ENCODE measurements at regions not wholly inside any gene's neighbourhood (a gene's known extent, or its start where the extent isn't known, plus 50 kb on each side); places are given as distances from the start of the nearest gene placed in this dataset.

DNA sequence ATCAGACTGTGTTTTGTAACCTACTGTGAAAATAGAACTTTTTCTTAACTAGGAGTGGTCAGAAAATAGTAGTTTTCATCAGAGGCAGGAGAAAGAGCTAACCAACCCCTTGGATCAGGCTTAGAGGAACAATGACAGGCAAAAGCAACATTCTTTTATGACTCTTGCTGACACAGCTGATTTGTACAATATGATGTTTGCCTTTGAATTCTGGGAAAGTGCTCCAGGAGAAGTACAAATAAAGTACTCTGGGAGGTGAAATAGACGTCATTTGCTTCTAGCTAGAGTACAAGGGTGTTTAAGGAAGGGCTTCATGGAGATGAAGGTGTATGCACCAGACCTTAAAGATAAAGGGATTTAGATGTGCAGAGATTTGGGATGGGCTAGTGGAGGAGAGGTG, 75.1 kb upstream of the KIAA1217 start:
- TF ChIP-seq EZH2 (IDR thresholded peaks at IDR 0.05; ENCODE audit: borderline replicate concordance, low read depth, low read length, severe bottlenecking) (no peak), CTCF (IDR thresholded peaks at IDR 0.05; ENCODE audit: borderline replicate concordance, extremely low read depth, low read length, poor library complexity, severe bottlenecking) (no peak)
- Histone ChIP-seq H3K27me3 (ENCODE audit: insufficient read depth, low read length, poor library complexity) (no peaks in the 10 kb centered on the region), H3K4me3 (ENCODE audit: low read depth in 1 of 2, low read length in 2 of 2) (no peak overlapping the region), H3K9me3 (ENCODE audit: insufficient read depth, low read length, severe bottlenecking) (no peaks in the 10 kb centered on the region), H3K27ac (ENCODE audit: low read length) (no peak overlapping the region), H3K36me3 (ENCODE audit: insufficient read depth, low read length) (no peaks in the 10 kb centered on the region), H3K79me2 (ENCODE audit: insufficient read depth, low read length) (no peaks in the 10 kb centered on the region), H2AFZ (ENCODE audit: low read depth, low read length) (no peak overlapping the region), H3K9ac (ENCODE audit: low read depth, low read length) (no peak overlapping the region), H4K20me1 (ENCODE audit: insufficient read depth, low read length) (no peaks in the 10 kb centered on the region), H3K4me1 (ENCODE audit: insufficient read depth, low read length) (no peaks in the 10 kb centered on the region), H3K4me2 (ENCODE audit: insufficient read depth, low read length) (no peak overlapping the region)
- ATAC-seq (ENCODE audit: insufficient read depth, low read depth) (no peak), DNase-seq (no peak)

GRCh38 chr10:24136070-24136469, 72.9 kb upstream of the KIAA1217 start:
- peaks cover 4% of the 10 kb centered on the region for H3K9me3 ChIP-seq (ENCODE audit: insufficient read depth, low read length, severe bottlenecking)
- H3K4me3 ChIP-seq (ENCODE audit: low read depth in 1 of 2, low read length in 2 of 2), result no peak overlapping the region
- ATAC-seq (ENCODE audit: insufficient read depth, low read depth) (no peak), DNase-seq (no peak)
- no peak for TF ChIP-seq EZH2 (IDR thresholded peaks at IDR 0.05; ENCODE audit: borderline replicate concordance, low read depth, low read length, severe bottlenecking)
- TF ChIP-seq CTCF (IDR thresholded peaks at IDR 0.05; ENCODE audit: borderline replicate concordance, extremely low read depth, low read length, poor library complexity, severe bottlenecking), result no peak
- H3K9ac ChIP-seq (ENCODE audit: low read depth, low read length), result no peak overlapping the region
- H4K20me1 ChIP-seq (ENCODE audit: insufficient read depth, low read length), result no peaks in the 10 kb centered on the region
- no peak overlapping the region for H3K4me2 ChIP-seq (ENCODE audit: insufficient read depth, low read length)
- no peaks in the 10 kb centered on the region for H3K36me3 ChIP-seq (ENCODE audit: insufficient read depth, low read length)
- no peak overlapping the region for H2AFZ ChIP-seq (ENCODE audit: low read depth, low read length)
- no peaks in the 10 kb centered on the region for H3K4me1 ChIP-seq (ENCODE audit: insufficient read depth, low read length)
- no peak overlapping the region for H3K27ac ChIP-seq (ENCODE audit: low read length)
- H3K79me2 ChIP-seq (ENCODE audit: insufficient read depth, low read length), result no peaks in the 10 kb centered on the region
- H3K27me3 ChIP-seq (ENCODE audit: insufficient read depth, low read length, poor library complexity), result no peaks in the 10 kb centered on the region

GRCh38 chr10:24147321-24147720, 61.6 kb upstream of the KIAA1217 start:
- Histone ChIP-seq H3K27me3 (ENCODE audit: insufficient read depth, low read length, poor library complexity) (peaks cover 3% of the 10 kb centered on the region), H3K9ac (ENCODE audit: low read depth, low read length) (no peak overlapping the region), H3K4me1 (ENCODE audit: insufficient read depth, low read length) (no peaks in the 10 kb centered on the region), H3K4me3 (ENCODE audit: low read depth in 1 of 2, low read length in 2 of 2) (no peak overlapping the region), H3K4me2 (ENCODE audit: insufficient read depth, low read length) (no peak overlapping the region), H3K79me2 (ENCODE audit: insufficient read depth, low read length) (no peaks in the 10 kb centered on the region), H3K27ac (ENCODE audit: low read length) (no peak overlapping the region), H4K20me1 (ENCODE audit: insufficient read depth, low read length) (no peaks in the 10 kb centered on the region), H2AFZ (ENCODE audit: low read depth, low read length) (no peak overlapping the region), H3K9me3 (ENCODE audit: insufficient read depth, low read length, severe bottlenecking) (no peaks in the 10 kb centered on the region), H3K36me3 (ENCODE audit: insufficient read depth, low read length) (no peaks in the 10 kb centered on the region)
- ATAC-seq (ENCODE audit: insufficient read depth, low read depth) (no peak), DNase-seq (no peak)
- TF ChIP-seq CTCF (IDR thresholded peaks at IDR 0.05; ENCODE audit: borderline replicate concordance, extremely low read depth, low read length, poor library complexity, severe bottlenecking) (no peak), EZH2 (IDR thresholded peaks at IDR 0.05; ENCODE audit: borderline replicate concordance, low read depth, low read length, severe bottlenecking) (no peak)

- H3K9me3 ChIP-seq (ENCODE audit: insufficient read depth, low read length, severe bottlenecking), result no peaks in the 10 kb centered on the region
- no peak overlapping the region for H3K4me2 ChIP-seq (ENCODE audit: insufficient read depth, low read length)
- DNase-seq (no peak), ATAC-seq (ENCODE audit: insufficient read depth, low read depth) (no peak)
- no peak overlapping the region for H3K27ac ChIP-seq (ENCODE audit: low read length)
- no peak for TF ChIP-seq CTCF (IDR thresholded peaks at IDR 0.05; ENCODE audit: borderline replicate concordance, extremely low read depth, low read length, poor library complexity, severe bottlenecking)
- H3K9ac ChIP-seq (ENCODE audit: low read depth, low read length), result no peak overlapping the region
- H2AFZ ChIP-seq (ENCODE audit: low read depth, low read length), result no peak overlapping the region
- H3K4me3 ChIP-seq (ENCODE audit: low read depth in 1 of 2, low read length in 2 of 2), result no peak overlapping the region
- no peaks in the 10 kb centered on the region for H3K4me1 ChIP-seq (ENCODE audit: insufficient read depth, low read length)
- no peaks in the 10 kb centered on the region for H4K20me1 ChIP-seq (ENCODE audit: insufficient read depth, low read length)
- no peaks in the 10 kb centered on the region for H3K36me3 ChIP-seq (ENCODE audit: insufficient read depth, low read length)
- H3K27me3 ChIP-seq (ENCODE audit: insufficient read depth, low read length, poor library complexity), result peaks cover 3% of the 10 kb centered on the region
- no peaks in the 10 kb centered on the region for H3K79me2 ChIP-seq (ENCODE audit: insufficient read depth, low read length)
Observed at GRCh38 chr10:24149640-24150039, 59.3 kb upstream of the KIAA1217 start.

Data from DND-41 (cell line).